Neural crest cell (in vitro differentiated cells): ENCODE measurements at regions not wholly inside any gene's neighbourhood (a gene's known extent, or its start where the extent isn't known, plus 50 kb on each side); places are given as distances from the start of the nearest gene placed in this dataset.

ENCODE experiments used
- DNase-seq: peaks from one replicate; pipeline ENCODE4 v3.0.0; 2021; ENCODE audit warnings: low read depth, mixed read lengths, low spot score
- H3K27ac Mint-ChIP-seq: one replicate; pipeline ENCODE4 v1.8.0; 2021; ENCODE audit warnings: mild to moderate bottlenecking, mixed read lengths; ENCODE audit not compliant: unreplicated experiment
- H3K27me3 Mint-ChIP-seq: 2 replicates; pipeline ENCODE4 v1.8.0; 2021; ENCODE audit warnings: low read depth, mild to moderate bottlenecking, mixed read lengths
- H3K36me3 Mint-ChIP-seq: 2 replicates; pipeline ENCODE4 v1.8.0; 2021; ENCODE audit warnings: low read depth, mild to moderate bottlenecking, mixed read lengths
- H3K4me1 Mint-ChIP-seq: 2 replicates; pipeline ENCODE4 v1.8.0; 2021; ENCODE audit warnings: mixed read lengths
- H3K4me3 Mint-ChIP-seq: one replicate; pipeline ENCODE4 v1.8.0; 2021; ENCODE audit warnings: mild to moderate bottlenecking, mixed read lengths
- H3K9me3 Mint-ChIP-seq: 2 replicates; pipeline ENCODE4 v1.8.0; 2021; ENCODE audit warnings: mixed read lengths
- CTCF ChIP-seq: fragments of 200-600 bp; sonication (generic); conservative IDR thresholded peaks from 2 replicates; pipeline ENCODE4 v1.5.0; 2021; ENCODE audit warnings: antibody characterized with exemption, mild to moderate bottlenecking

GRCh38 chr14:38342803-38343202 is 86.9 kb upstream of the CLEC14A start:
- no peak for TF ChIP-seq CTCF
- peaks cover 14% of the 10 kb centered on the region for H3K27me3 Mint-ChIP-seq
- H3K4me1 Mint-ChIP-seq = no peaks in the 10 kb centered on the region
- H3K36me3 Mint-ChIP-seq = no peaks in the 10 kb centered on the region
- no peak overlapping the region for H3K4me3 Mint-ChIP-seq
- H3K27ac Mint-ChIP-seq = no peak overlapping the region
- peaks cover 3% of the 10 kb centered on the region for H3K9me3 Mint-ChIP-seq
- no peak for DNase-seq

- Mint-ChIP-seq H3K36me3 (no peaks in the 10 kb centered on the region), H3K9me3 (no peaks in the 10 kb centered on the region), H3K4me3 (no peak overlapping the region), H3K4me1 (no peaks in the 10 kb centered on the region), H3K27ac (no peak overlapping the region), H3K27me3 (peaks cover 4% of the 10 kb centered on the region)
- no peak for TF ChIP-seq CTCF
- no peak for DNase-seq
These were observed 83.8 kb upstream of the CLEC14A start for GRCh38 chr14:38339696-38340095.

GRCh38 chr14:38336298-38336697 is 80.4 kb upstream of the CLEC14A start:
- H3K36me3 Mint-ChIP-seq = no peaks in the 10 kb centered on the region
- no peak overlapping the region for H3K4me3 Mint-ChIP-seq
- no peak overlapping the region for H3K27ac Mint-ChIP-seq
- no peak for DNase-seq
- H3K4me1 Mint-ChIP-seq = no peaks in the 10 kb centered on the region
- H3K9me3 Mint-ChIP-seq = no peaks in the 10 kb centered on the region
- H3K27me3 Mint-ChIP-seq = no peaks in the 10 kb centered on the region
- TF ChIP-seq CTCF = no peak

- Mint-ChIP-seq H3K9me3 (peaks cover 4% of the 10 kb centered on the region), H3K4me1 (no peaks in the 10 kb centered on the region), H3K36me3 (no peaks in the 10 kb centered on the region), H3K27me3 (no peaks in the 10 kb centered on the region), H3K27ac (no peak overlapping the region), H3K4me3 (no peak overlapping the region)
- DNase-seq = no peak
- TF ChIP-seq CTCF = no peak
These were observed 74.4 kb upstream of the CLEC14A start for GRCh38 chr14:38330275-38330674.

- no peak for TF ChIP-seq CTCF
- H3K36me3 Mint-ChIP-seq = no peaks in the 10 kb centered on the region
- H3K4me1 Mint-ChIP-seq = no peaks in the 10 kb centered on the region
- no peaks in the 10 kb centered on the region for H3K27me3 Mint-ChIP-seq
- no peak overlapping the region for H3K27ac Mint-ChIP-seq
- no peak for DNase-seq
- H3K9me3 Mint-ChIP-seq = peaks cover 4% of the 10 kb centered on the region
- H3K4me3 Mint-ChIP-seq = no peak overlapping the region
These were observed 73.4 kb upstream of the CLEC14A start for GRCh38 chr14:38329246-38329645.

GRCh38 chr14:38316922-38317321 is 61.0 kb upstream of the CLEC14A start:
- Mint-ChIP-seq H3K27ac (no peak overlapping the region), H3K4me3 (no peak overlapping the region), H3K9me3 (peaks cover 2% of the 10 kb centered on the region), H3K36me3 (no peaks in the 10 kb centered on the region), H3K4me1 (no peaks in the 10 kb centered on the region), H3K27me3 (peaks cover 3% of the 10 kb centered on the region)
- TF ChIP-seq CTCF = no peak
- DNase-seq = no peak
